Breast epithelium (tissue), 3 donors: ENCODE measurements at regions not wholly inside any gene's neighbourhood (a gene's known extent, or its start where the extent isn't known, plus 50 kb on each side); places are given as distances from the start of the nearest gene placed in this dataset.

Experiments
- CTCF ChIP-seq, 3 donors: fragments of 450-650 bp; IDR thresholded peaks; one replicate each; pipeline ENCODE4 v1.5.1; 2016 to 2017; ENCODE audit warnings: antibody characterized with exemption in 3 of 3, mild to moderate bottlenecking in 3 of 3, moderate library complexity in 3 of 3
- POLR2A ChIP-seq: fragments of 450-650 bp; IDR thresholded peaks from one replicate; pipeline ENCODE4 v1.6.1; 2016; ENCODE audit warnings: antibody characterized with exemption, mild to moderate bottlenecking, moderate library complexity
- POLR2AphosphoS5 ChIP-seq, 3 donors: sonication (generic); formaldehyde crosslinking; IDR thresholded peaks; one replicate each; pipeline ENCODE4 v1.6.1; 2017; ENCODE audit warnings: antibody characterized with exemption in 3 of 3

- no peak for TF ChIP-seq POLR2AphosphoS5 (IDR thresholded peaks at IDR 0.05)
- no peak for TF ChIP-seq POLR2A
- TF ChIP-seq CTCF (IDR thresholded peaks at IDR 0.05): no peak
These were observed 115.7 kb upstream of the SPRED2 start for GRCh38 chr2:65548064-65548463.
